SK-N-SH (cell line): ENCODE measurements at regions not wholly inside any gene's neighbourhood (a gene's known extent, or its start where the extent isn't known, plus 50 kb on each side); places are given as distances from the start of the nearest gene placed in this dataset.

Source experiments
- CHD2 ChIP-seq: fragments of 150-350 bp; IDR thresholded peaks from 2 replicates; pipeline ENCODE4 v1.6.1; 2018; ENCODE audit warnings: low read length; ENCODE audit not compliant: partially characterized antibody
- CTCF ChIP-seq: fragments of 200-600 bp; sonication (generic); IDR thresholded peaks from 2 replicates; pipeline ENCODE4 v1.6.1; 2017; ENCODE audit warnings: antibody characterized with exemption, mild to moderate bottlenecking, moderate library complexity
- RCOR1 ChIP-seq: fragments of 150-350 bp; IDR thresholded peaks from 2 replicates; pipeline ENCODE4 v1.6.1; 2017; ENCODE audit warnings: antibody characterized with exemption, low read length
- RFX5 ChIP-seq: IDR thresholded peaks from 2 replicates; pipeline ENCODE4 v1.6.1; 2012; ENCODE audit warnings: mild to moderate bottlenecking, improper control_type of control experiment, low read length
- TCF12 ChIP-seq: IDR thresholded peaks from 2 replicates; pipeline ENCODE4 v1.4.0; 2012
- TEAD4 ChIP-seq: IDR thresholded peaks from 2 replicates; pipeline ENCODE4 v1.4.0; 2012; ENCODE audit warnings: mild to moderate bottlenecking, borderline replicate concordance; ENCODE audit not compliant: insufficient read depth
- ZBTB33 ChIP-seq: IDR thresholded peaks from 2 replicates; pipeline ENCODE4 v1.4.0; 2012; ENCODE audit warnings: low read depth, borderline replicate concordance

- TF ChIP-seq CHD2 (no peak), CTCF (no peak), ZBTB33 (no peak), RCOR1 (no peak), RFX5 (no peak), TCF12 (no peak), TEAD4 (no peak)
Measured at GRCh38 chr12:28966046-28966780, 182.9 kb upstream of the FAR2 start.
